Loucy (cell line): ENCODE measurements at regions not wholly inside any gene's neighbourhood (a gene's known extent, or its start where the extent isn't known, plus 50 kb on each side); places are given as distances from the start of the nearest gene placed in this dataset.

Source experiments
- H2AFZ ChIP-seq: fragments of 200-600 bp; sonication (generic); 2 replicates; pipeline ENCODE4 v1.6.0; 2016; ENCODE audit warnings: antibody characterized with exemption, mild to moderate bottlenecking, low read length, moderate library complexity
- H3F3A ChIP-seq: fragments of 200-600 bp; 2 replicates; pipeline ENCODE4 v1.6.0; 2016; ENCODE audit warnings: antibody characterized with exemption, low read depth, mild to moderate bottlenecking
- H3K27me3 ChIP-seq: fragments of 200-600 bp; sonication (generic); 2 replicates; pipeline ENCODE4 v1.6.1; 2014; ENCODE audit warnings: low read length, mild to moderate bottlenecking; ENCODE audit not compliant: insufficient read depth, poor library complexity, severe bottlenecking
- H3K36me3 ChIP-seq: fragments of 200-600 bp; sonication (generic); 2 replicates; pipeline ENCODE4 v1.6.1; 2016; ENCODE audit warnings: low read length; ENCODE audit not compliant: insufficient read depth
- H3K4me1 ChIP-seq: fragments of 200-600 bp; sonication (generic); 2 replicates; pipeline ENCODE4 v1.5.1; 2014; ENCODE audit warnings: low read length, mild to moderate bottlenecking; ENCODE audit not compliant: insufficient read depth, poor library complexity, severe bottlenecking
- H3K4me2 ChIP-seq: fragments of 200-600 bp; sonication (generic); 2 replicates; pipeline ENCODE4 v1.6.0; 2014; ENCODE audit warnings: antibody characterized with exemption, low read length, low read depth, mild to moderate bottlenecking; ENCODE audit not compliant: poor library complexity, severe bottlenecking
- H3K4me3 ChIP-seq: fragments of 200-600 bp; sonication (generic); 2 replicates; pipeline ENCODE4 v1.5.1; 2014; ENCODE audit warnings: low read length, mild to moderate bottlenecking, mixed read lengths; ENCODE audit not compliant: poor library complexity, severe bottlenecking
- H3K79me2 ChIP-seq: fragments of 200-600 bp; sonication (generic); 2 replicates; pipeline ENCODE4 v1.6.1; 2014; ENCODE audit warnings: low read length; ENCODE audit not compliant: insufficient read depth
- H3K9ac ChIP-seq: fragments of 200-600 bp; sonication (generic); 2 replicates; pipeline ENCODE4 v1.6.0; 2014; ENCODE audit warnings: mild to moderate bottlenecking, low read depth, low read length, moderate library complexity; ENCODE audit not compliant: poor library complexity, severe bottlenecking
- H3K9me2 ChIP-seq: fragments of 200-600 bp; sonication (generic); replicated peaks from 2 replicates; pipeline ENCODE4 v1.6.1; 2016; ENCODE audit warnings: low read depth, low read length, mixed read lengths
- H3K9me3 ChIP-seq: fragments of 200-600 bp; sonication (generic); 2 replicates; pipeline ENCODE4 v1.6.1; 2014; ENCODE audit warnings: mild to moderate bottlenecking, antibody characterized with exemption, low read length, low read depth; ENCODE audit not compliant: insufficient read depth
- H4K20me1 ChIP-seq: fragments of 200-600 bp; sonication (generic); 2 replicates; pipeline ENCODE4 v1.6.0; 2014; ENCODE audit warnings: antibody characterized with exemption, low read length, mild to moderate bottlenecking; ENCODE audit not compliant: insufficient read depth, poor library complexity, severe bottlenecking
- EZH2phosphoT487 ChIP-seq: fragments of 200-600 bp; IDR thresholded peaks from 2 replicates; pipeline ENCODE4 v1.6.1; 2018; ENCODE audit warnings: antibody characterized with exemption, mild to moderate bottlenecking, moderate library complexity, borderline replicate concordance
- TF ChIP-seq, protein P1 (sequence below): fragments of 200-600 bp; sonication (generic); conservative IDR thresholded peaks from 2 replicates; pipeline ENCODE4 v1.5.1; 2014; ENCODE audit warnings: mild to moderate bottlenecking, antibody characterized with exemption, low read length

DNA sequence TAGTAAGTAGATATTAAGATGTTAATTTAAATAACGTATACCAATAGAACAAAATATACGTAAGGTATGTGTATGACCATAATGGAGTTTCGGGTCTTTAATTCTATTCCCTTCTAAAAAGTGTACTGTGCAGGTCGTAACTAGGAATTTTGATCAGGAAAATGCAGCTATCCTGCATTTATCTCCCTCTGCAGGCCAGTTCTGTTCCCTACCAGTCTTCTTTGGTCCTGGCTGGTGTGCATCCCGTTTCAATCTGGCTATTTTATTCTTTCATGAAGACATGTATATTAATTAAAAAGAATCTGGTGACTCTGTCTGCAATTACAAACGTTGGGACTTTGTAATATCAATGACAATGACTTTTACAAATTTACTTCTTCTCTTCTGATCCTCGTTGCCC, 534.1 kb upstream of the AADAT start:
- no peak overlapping the region for H3K9ac ChIP-seq
- H4K20me1 ChIP-seq: no peaks in the 10 kb centered on the region
- TF ChIP-seq, protein P1, sequence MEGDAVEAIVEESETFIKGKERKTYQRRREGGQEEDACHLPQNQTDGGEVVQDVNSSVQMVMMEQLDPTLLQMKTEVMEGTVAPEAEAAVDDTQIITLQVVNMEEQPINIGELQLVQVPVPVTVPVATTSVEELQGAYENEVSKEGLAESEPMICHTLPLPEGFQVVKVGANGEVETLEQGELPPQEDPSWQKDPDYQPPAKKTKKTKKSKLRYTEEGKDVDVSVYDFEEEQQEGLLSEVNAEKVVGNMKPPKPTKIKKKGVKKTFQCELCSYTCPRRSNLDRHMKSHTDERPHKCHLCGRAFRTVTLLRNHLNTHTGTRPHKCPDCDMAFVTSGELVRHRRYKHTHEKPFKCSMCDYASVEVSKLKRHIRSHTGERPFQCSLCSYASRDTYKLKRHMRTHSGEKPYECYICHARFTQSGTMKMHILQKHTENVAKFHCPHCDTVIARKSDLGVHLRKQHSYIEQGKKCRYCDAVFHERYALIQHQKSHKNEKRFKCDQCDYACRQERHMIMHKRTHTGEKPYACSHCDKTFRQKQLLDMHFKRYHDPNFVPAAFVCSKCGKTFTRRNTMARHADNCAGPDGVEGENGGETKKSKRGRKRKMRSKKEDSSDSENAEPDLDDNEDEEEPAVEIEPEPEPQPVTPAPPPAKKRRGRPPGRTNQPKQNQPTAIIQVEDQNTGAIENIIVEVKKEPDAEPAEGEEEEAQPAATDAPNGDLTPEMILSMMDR: no peak
- no peak for TF ChIP-seq EZH2phosphoT487
- H3K36me3 ChIP-seq: no peaks in the 10 kb centered on the region
- no peak overlapping the region for H2AFZ ChIP-seq
- no peaks in the 10 kb centered on the region for H3K27me3 ChIP-seq
- no peaks in the 10 kb centered on the region for H3F3A ChIP-seq
- H3K4me1 ChIP-seq: no peaks in the 10 kb centered on the region
- no peak overlapping the region for H3K4me2 ChIP-seq
- H3K9me3 ChIP-seq: no peaks in the 10 kb centered on the region
- no peaks in the 10 kb centered on the region for H3K9me2 ChIP-seq
- no peaks in the 10 kb centered on the region for H3K79me2 ChIP-seq
- H3K4me3 ChIP-seq: no peak overlapping the region

- Histone ChIP-seq H3K4me3 (no peak overlapping the region), H3K4me2 (no peak overlapping the region), H3K4me1 (no peaks in the 10 kb centered on the region), H3K9ac (no peak overlapping the region), H3F3A (no peaks in the 10 kb centered on the region), H3K9me2 (0 out of 2 replicates have a peak, but pooled peaks cover 4% of the 10 kb centered on the region), H3K36me3 (no peaks in the 10 kb centered on the region), H3K27me3 (no peaks in the 10 kb centered on the region), H3K79me2 (no peaks in the 10 kb centered on the region), H3K9me3 (no peaks in the 10 kb centered on the region), H4K20me1 (no peaks in the 10 kb centered on the region), H2AFZ (no peak overlapping the region)
- no peak for TF ChIP-seq EZH2phosphoT487
- TF ChIP-seq, protein P1: no peak
Measured at GRCh38 chr4:170610434-170610833, 520.7 kb upstream of the AADAT start.

GRCh38 chr4:170599894-170600293, 510.1 kb upstream of the AADAT start:
- Histone ChIP-seq H3K79me2 (no peaks in the 10 kb centered on the region), H3F3A (no peaks in the 10 kb centered on the region), H3K27me3 (no peaks in the 10 kb centered on the region), H4K20me1 (no peaks in the 10 kb centered on the region), H3K4me2 (no peak overlapping the region), H3K4me1 (no peaks in the 10 kb centered on the region), H3K9me2 (no peaks in the 10 kb centered on the region), H3K9me3 (no peaks in the 10 kb centered on the region), H3K36me3 (no peaks in the 10 kb centered on the region), H3K4me3 (no peak overlapping the region), H3K9ac (no peak overlapping the region), H2AFZ (no peak overlapping the region)
- TF ChIP-seq EZH2phosphoT487: no peak
- TF ChIP-seq, protein P1: no peak
